Immature natural killer cell (primary cell): ENCODE measurements at regions not wholly inside any gene's neighbourhood (a gene's known extent, or its start where the extent isn't known, plus 50 kb on each side); places are given as distances from the start of the nearest gene placed in this dataset.
"Not testable (repeated sequence)": the region's sequence is repeated elsewhere in the genome, so short reads cannot be mapped to it uniquely, and the experiment has no call there.

ENCODE experiments used
- DNase-seq, 3 donors: peaks; one replicate each; pipeline ENCODE4 v3.0.0; 2022; ENCODE audit warnings: mixed read lengths in 1 of 3
- H3K27ac Mint-ChIP-seq, 6 donors: one replicate each; pipeline ENCODE4 v1.8.0; 2020; ENCODE audit warnings: mixed read lengths in 6 of 6, mild to moderate bottlenecking in 5 of 6, inconsistent platforms in 4 of 6, moderate library complexity in 3 of 6
- H3K27me3 Mint-ChIP-seq, 3 donors: one replicate each; pipeline ENCODE4 v1.8.0; 2020 to 2021; ENCODE audit warnings: low read depth in 3 of 3, mild to moderate bottlenecking in 3 of 3, mixed read lengths in 3 of 3, moderate library complexity in 3 of 3, inconsistent platforms in 1 of 3
- H3K36me3 Mint-ChIP-seq, 3 donors: one replicate each; pipeline ENCODE4 v1.8.0; 2020; ENCODE audit warnings: mixed read lengths in 3 of 3, inconsistent platforms in 2 of 3, mild to moderate bottlenecking in 2 of 3
- H3K4me1 Mint-ChIP-seq, 2 donors: one replicate each; pipeline ENCODE4 v1.8.0; 2020; ENCODE audit warnings: inconsistent platforms in 2 of 2, mild to moderate bottlenecking in 2 of 2, mixed read lengths in 2 of 2, moderate library complexity in 1 of 2
- H3K4me3 Mint-ChIP-seq, 5 donors: one replicate each; pipeline ENCODE4 v1.8.0; 2020; ENCODE audit warnings: mild to moderate bottlenecking in 5 of 5, mixed read lengths in 5 of 5, inconsistent platforms in 3 of 5, moderate library complexity in 3 of 5
- H3K9me3 Mint-ChIP-seq, 6 donors: one replicate each; pipeline ENCODE4 v1.8.0; 2020; ENCODE audit warnings: mild to moderate bottlenecking in 6 of 6, mixed read lengths in 6 of 6, inconsistent platforms in 4 of 6, moderate library complexity in 3 of 6

DNA sequence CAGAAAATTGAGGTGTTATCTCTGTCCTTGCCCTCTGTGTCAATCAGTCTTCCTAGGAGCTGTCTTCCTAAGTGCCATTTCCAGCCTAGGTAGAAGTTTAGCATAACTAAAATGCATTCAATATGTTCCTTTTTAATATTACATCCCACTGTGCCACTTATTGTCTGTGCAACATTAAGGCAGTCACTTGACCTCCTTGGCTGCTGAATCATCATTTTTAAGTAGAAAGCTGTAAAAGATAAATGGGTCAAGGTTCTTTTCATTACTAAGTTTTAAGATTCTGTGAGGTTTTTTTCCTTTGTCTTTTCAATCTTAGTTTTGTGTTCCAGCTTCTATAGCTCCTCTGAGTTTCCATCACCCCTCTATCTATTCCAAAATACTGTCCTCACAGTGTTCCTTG, 371.9 kb upstream of the SOX9 start:
- H3K4me3 Mint-ChIP-seq = no peak overlapping the region
- no peak for DNase-seq
- H3K27ac Mint-ChIP-seq = no peak overlapping the region
- H3K4me1 Mint-ChIP-seq = no peaks in the 10 kb centered on the region
- H3K9me3 Mint-ChIP-seq = peaks cover 0 to 7% (median 0%) of the 10 kb centered on the region in 6 donors
- no peaks in the 10 kb centered on the region for H3K36me3 Mint-ChIP-seq
- H3K27me3 Mint-ChIP-seq = peaks cover 0 to 3% (median 2%) of the 10 kb centered on the region in 3 donors

DNA sequence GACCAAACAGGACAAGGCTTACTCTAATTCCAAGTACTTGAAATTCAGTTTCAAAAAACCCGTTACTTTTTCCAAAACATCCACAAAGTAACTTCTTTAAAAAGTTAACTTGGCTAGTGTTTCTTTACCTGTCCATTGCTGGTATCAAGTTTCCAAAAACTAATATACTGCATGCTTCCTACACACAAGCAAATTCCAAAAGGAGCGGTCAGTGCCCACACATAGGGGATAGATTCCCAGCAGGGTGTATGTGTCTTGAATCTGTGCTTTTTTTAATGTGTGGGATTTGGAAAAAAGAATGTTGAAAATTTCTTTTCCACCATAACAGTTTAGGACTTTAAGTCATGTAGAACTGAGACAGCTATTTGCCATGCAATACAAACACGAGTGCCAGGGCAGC, 367.8 kb upstream of the SOX9 start:
- H3K27ac Mint-ChIP-seq = no peak overlapping the region
- no peak for DNase-seq
- no peak overlapping the region for H3K4me3 Mint-ChIP-seq
- H3K27me3 Mint-ChIP-seq = no peaks in the 10 kb centered on the region
- peaks cover 0 to 10% (median 3%) of the 10 kb centered on the region in 6 donors for H3K9me3 Mint-ChIP-seq
- H3K36me3 Mint-ChIP-seq = no peaks in the 10 kb centered on the region
- H3K4me1 Mint-ChIP-seq = no peaks in the 10 kb centered on the region

DNA sequence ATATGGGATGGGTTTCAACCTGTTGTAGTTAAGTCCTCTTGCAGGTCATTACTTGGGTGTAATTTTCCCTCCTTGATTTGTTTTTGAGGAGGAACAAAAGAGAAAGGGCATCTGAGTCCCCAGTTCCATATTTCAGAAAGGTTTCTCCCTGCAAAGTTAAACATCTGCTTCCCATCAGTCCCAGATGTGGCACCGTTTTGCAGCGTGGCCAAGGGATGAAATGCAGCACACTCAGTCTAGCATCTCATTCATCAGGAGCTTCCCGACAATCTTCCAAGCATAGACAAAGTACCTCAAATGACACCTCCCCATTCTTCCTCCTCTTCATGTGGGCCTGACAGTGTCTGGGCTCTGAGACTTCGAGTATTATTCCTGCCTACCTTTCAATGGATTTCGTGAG, 363.7 kb upstream of the SOX9 start:
- H3K4me3 Mint-ChIP-seq = no peak overlapping the region
- H3K9me3 Mint-ChIP-seq = peaks cover 0 to 10% (median 4%) of the 10 kb centered on the region in 6 donors
- no peaks in the 10 kb centered on the region for H3K36me3 Mint-ChIP-seq
- H3K27ac Mint-ChIP-seq = no peak overlapping the region
- H3K4me1 Mint-ChIP-seq = no peaks in the 10 kb centered on the region
- DNase-seq = no peak
- H3K27me3 Mint-ChIP-seq = no peaks in the 10 kb centered on the region

DNA sequence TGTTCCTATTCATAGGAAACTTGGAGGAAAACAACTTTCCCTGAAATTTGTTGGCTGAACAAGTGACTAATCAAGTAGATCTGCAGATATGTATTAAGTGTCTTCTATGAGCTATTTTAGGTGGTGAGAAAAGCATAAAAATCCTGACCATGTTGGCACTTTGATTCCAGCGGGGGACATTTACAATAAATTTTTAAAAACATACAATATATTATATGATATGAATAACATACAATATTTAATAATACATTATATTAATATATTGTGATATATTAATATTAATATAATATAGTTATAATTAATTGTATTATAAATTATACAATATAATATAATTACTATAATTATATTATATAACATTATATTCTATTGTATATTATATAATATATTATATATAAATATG, 362.9 kb upstream of the SOX9 start:
- H3K27ac Mint-ChIP-seq = no peak overlapping the region
- no peaks in the 10 kb centered on the region for H3K36me3 Mint-ChIP-seq
- no peaks in the 10 kb centered on the region for H3K4me1 Mint-ChIP-seq
- H3K4me3 Mint-ChIP-seq = no peak overlapping the region
- DNase-seq = no peak
- no peaks in the 10 kb centered on the region for H3K27me3 Mint-ChIP-seq
- peaks cover 0 to 8% (median 2%) of the 10 kb centered on the region in 6 donors for H3K9me3 Mint-ChIP-seq

DNA sequence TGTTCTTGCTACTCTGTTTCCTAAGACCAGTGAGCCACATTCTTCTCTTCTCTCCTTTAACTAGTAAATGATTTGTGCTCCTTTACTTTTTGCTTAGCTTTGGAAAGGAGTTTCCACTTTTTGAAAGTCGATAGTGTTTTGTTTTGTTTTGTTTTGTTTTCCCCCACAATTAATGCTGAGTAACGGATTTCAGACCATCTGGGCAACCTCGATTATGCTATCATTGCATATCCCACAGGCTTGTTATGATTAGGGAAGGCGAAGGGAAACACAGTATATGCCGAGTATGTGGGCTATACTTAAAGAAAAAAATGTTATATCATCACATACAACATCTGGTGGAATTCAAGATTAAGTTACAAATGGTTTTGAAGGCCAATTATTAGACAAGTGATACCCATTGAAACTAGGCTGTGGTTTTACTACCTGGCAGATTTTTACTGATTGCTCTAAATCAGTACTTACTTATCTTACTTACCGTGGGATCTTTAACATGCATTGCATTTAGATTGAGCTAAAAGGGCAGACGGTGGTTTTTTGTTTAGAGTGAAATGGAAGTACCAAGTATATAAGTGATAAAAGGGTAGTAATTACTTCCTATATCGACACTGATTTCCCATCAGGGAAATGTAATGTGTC, 361.3 kb upstream of the SOX9 start:
- H3K36me3 Mint-ChIP-seq = no peaks in the 10 kb centered on the region
- DNase-seq = no peak
- H3K4me1 Mint-ChIP-seq = no peaks in the 10 kb centered on the region
- no peak overlapping the region for H3K4me3 Mint-ChIP-seq
- no peaks in the 10 kb centered on the region for H3K27me3 Mint-ChIP-seq
- peaks cover 0 to 16% (median 2%) of the 10 kb centered on the region in 6 donors for H3K9me3 Mint-ChIP-seq
- H3K27ac Mint-ChIP-seq = no peak overlapping the region

DNA sequence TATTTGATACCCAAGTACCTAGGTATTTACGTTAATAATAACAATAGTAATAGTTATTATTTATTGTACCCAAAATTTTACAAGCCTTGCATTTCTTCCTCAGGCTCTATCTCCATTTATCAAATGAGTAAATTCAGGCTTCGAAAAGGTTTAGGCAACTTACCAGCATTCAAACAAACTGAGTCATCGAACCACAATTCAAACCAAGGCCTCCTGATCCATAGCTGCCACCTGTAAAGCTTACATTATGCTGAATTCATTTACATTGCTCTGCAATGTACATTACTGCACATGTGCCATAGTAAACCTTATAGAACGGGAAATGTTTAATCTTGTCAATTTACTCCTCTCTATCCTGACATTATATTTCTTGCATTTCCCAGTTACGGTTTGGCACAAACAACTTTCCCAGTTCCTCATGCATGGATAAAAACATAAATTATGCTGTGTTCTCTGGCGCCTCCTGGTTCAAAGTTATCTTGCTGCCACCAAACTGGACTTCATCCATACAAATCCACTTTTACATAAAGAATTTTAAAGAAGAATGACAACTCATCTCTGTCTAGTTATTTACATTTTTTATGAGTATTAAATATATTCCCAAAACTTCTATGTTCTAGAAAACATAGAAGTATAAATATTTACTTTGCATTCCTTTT, 360.6 kb upstream of the SOX9 start:
- DNase-seq = no peak
- Mint-ChIP-seq H3K4me3 (no peak overlapping the region), H3K9me3 (peaks cover 0 to 16% (median 4%) of the 10 kb centered on the region in 6 donors), H3K36me3 (no peaks in the 10 kb centered on the region), H3K27ac (no peak overlapping the region), H3K27me3 (no peaks in the 10 kb centered on the region), H3K4me1 (no peaks in the 10 kb centered on the region)

DNA sequence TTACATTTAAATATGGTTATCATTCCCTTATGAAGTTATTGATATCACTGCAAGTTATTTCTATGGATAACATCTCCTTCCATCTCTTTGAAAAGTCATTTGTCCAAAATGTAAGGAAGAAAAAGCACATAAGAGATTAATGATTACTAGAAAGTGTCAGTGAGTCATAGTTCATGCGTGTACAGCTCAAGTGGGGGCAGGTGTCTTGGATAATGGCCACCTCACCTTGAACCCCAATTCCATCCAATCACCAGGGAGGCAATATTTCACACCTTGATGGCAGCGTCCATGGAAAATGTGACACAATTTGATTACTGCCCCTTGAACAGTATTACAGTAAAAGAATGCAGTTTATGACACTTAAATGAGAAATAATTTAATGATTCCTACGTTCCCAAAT, 358.3 kb upstream of the SOX9 start:
- Mint-ChIP-seq H3K36me3 (no peaks in the 10 kb centered on the region), H3K4me3 (no peak overlapping the region), H3K27me3 (no peaks in the 10 kb centered on the region), H3K4me1 (no peaks in the 10 kb centered on the region), H3K27ac (no peak overlapping the region), H3K9me3 (peaks cover 0 to 21% (median 4%) of the 10 kb centered on the region in 6 donors)
- DNase-seq = no peak

DNA sequence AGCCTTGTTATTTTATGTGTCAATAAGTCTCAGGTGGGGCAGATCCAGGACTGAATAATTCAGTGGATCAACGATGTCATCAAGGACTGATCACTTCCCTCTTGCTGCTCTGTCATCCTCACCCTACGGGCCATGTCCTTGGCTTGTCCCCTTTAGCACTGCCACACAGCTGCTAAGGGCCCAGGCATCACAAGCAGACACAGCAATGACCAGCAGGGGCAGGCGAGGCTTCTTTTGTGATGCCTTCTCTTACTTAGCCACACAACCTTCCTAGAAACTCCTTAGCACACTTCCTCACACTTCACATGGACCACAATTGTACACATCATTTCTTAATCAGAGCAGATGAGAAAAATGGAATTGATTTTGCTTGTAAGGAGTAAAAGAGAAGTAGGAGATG, 356.3 kb upstream of the SOX9 start:
- Mint-ChIP-seq H3K27ac (no peak overlapping the region), H3K4me3 (no peak overlapping the region), H3K4me1 (no peaks in the 10 kb centered on the region), H3K9me3 (peaks cover 0 to 23% (median 5%) of the 10 kb centered on the region in 6 donors), H3K36me3 (no peaks in the 10 kb centered on the region), H3K27me3 (no peaks in the 10 kb centered on the region)
- no peak for DNase-seq

DNA sequence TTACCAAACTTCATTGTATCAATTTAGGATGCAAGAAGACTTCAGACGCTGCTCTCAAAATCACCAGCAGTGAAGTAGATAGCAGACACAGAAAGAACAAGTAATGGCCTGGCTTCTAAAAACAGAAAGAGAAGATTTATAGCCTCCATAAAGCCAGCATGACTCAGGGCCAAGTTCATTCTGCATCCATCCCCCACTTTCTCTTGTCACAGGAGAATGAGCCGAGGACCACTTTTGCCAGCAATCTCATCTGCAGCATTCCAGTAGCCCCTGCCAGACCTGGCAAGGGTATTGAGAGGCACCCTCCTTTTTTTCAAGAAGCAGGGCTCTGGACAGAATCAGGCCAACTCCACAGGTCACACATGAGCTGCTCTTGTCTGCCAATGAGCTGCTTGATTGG, 355.4 kb upstream of the SOX9 start:
- no peaks in the 10 kb centered on the region for H3K4me1 Mint-ChIP-seq
- H3K36me3 Mint-ChIP-seq = no peaks in the 10 kb centered on the region
- H3K4me3 Mint-ChIP-seq = no peak overlapping the region

DNA sequence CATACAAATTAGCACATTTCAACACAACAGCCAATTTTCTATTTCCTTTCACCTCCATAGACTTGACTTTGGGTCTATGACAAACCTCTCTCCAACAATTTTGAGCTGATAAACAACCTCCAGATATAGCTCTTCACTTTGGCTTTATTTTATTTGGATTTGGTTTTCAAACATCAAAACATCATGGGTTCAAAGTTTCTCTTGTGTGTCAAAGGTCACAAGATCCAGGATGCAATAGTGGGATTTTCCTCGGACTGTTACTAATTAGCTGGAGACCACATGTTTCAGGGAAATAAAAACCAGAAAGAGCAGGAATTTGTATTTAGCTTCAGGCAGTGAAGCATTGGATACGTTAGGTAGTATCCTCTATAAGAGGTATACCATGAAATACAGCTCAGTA, 351.0 kb upstream of the SOX9 start:
- Mint-ChIP-seq H3K4me3 (no peak overlapping the region), H3K4me1 (no peaks in the 10 kb centered on the region), H3K27ac (no peak overlapping the region), H3K27me3 (peaks cover 0 to 2% (median 0%) of the 10 kb centered on the region in 3 donors), H3K9me3 (peaks cover 0 to 29% (median 10%) of the 10 kb centered on the region in 6 donors), H3K36me3 (no peaks in the 10 kb centered on the region)
- DNase-seq = no peak

More for the DNA sequence above, 355.4 kb upstream of the SOX9 start:
- no peak for DNase-seq
- H3K9me3 Mint-ChIP-seq = peaks cover 0 to 27% (median 5%) of the 10 kb centered on the region in 6 donors
- no peak overlapping the region for H3K27ac Mint-ChIP-seq
- H3K27me3 Mint-ChIP-seq = no peaks in the 10 kb centered on the region

DNA sequence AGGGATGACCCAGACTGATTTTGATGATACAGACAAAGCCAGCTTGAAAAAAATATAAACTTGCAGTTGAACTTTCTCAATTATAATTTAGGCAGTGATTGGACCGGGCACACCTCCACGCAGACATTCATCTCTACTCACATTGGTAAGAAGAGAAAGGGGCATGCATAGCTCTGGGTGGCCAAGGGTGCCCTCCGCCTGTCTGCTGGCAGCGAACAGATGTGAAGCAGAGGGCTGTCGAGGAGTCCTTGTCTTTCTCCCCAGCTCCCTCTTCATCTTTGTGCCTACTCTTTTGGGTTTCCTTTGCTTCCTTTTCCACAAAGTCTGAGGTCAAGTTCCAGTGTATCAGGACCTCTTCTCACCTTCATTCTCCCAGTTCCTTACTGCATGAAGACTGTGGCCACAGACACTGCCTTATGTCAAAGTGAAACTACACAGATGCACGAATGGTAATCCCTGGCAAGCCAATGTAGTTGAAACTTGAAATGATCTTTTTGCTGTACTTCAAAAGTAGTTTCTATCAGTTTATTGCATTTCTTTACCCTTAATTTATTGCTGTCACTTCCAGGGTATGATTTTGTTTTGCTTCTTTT, 343.7 kb upstream of the SOX9 start:
- Mint-ChIP-seq H3K4me3 (no peak overlapping the region), H3K36me3 (no peaks in the 10 kb centered on the region), H3K9me3 (peaks cover 0 to 18% (median 1%) of the 10 kb centered on the region in 6 donors), H3K27ac (no peak overlapping the region), H3K4me1 (no peaks in the 10 kb centered on the region), H3K27me3 (no peaks in the 10 kb centered on the region)
- DNase-seq = no peak

DNA sequence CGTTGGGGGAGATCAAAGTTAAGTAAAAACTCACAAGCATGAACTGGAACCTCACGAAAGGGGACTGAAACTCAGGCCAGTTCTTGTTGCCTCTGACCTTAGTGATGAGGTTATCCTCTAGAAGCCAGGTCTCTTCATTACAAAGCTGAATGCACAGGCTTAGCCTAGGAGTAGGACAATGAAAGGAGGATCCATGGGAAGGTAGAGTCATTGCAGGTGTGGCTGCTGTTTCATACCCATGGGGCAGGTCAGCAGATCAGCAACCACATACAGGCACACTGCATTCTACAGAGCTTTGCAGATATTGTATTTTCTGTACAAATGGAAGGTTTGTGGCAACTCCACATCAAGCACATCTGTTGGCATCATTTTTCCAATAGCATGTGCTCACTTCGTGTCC, 341.3 kb upstream of the SOX9 start:
- H3K4me1 Mint-ChIP-seq = no peaks in the 10 kb centered on the region
- no peak overlapping the region for H3K27ac Mint-ChIP-seq

DNA sequence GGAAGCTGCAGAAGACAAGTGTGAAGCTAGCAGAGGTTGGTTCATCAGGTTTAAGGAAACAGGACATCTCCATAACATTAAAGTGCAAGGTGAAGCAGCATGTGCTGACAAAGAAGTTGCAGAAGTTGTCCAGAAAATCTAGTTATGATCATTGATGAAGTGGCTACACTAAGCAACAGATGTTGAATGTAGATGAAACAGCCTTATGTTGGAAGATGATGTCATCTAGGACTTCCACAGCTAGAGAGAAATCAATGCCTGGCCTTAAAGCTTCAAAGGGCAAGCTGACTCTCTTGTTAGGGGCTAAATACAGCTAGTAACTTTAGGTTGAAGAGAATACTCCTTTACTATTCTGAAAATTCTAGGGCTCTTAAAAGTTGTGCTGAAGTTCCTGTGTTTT, 340.2 kb upstream of the SOX9 start:
- Mint-ChIP-seq H3K4me3 (no peak overlapping the region), H3K27ac (peak overlapping the region in 1 of 6 donors; percentile 17), H3K36me3 (no peaks in the 10 kb centered on the region), H3K4me1 (no peaks in the 10 kb centered on the region), H3K27me3 (no peaks in the 10 kb centered on the region), H3K9me3 (peaks cover 0 to 13% (median 3%) of the 10 kb centered on the region in 6 donors)
- no peak for DNase-seq

More for the DNA sequence above, 341.3 kb upstream of the SOX9 start:
- Mint-ChIP-seq H3K36me3 (no peaks in the 10 kb centered on the region), H3K27me3 (no peaks in the 10 kb centered on the region), H3K9me3 (peaks cover 0 to 13% (median 0%) of the 10 kb centered on the region in 6 donors), H3K4me3 (no peak overlapping the region)
- DNase-seq = no peak

DNA sequence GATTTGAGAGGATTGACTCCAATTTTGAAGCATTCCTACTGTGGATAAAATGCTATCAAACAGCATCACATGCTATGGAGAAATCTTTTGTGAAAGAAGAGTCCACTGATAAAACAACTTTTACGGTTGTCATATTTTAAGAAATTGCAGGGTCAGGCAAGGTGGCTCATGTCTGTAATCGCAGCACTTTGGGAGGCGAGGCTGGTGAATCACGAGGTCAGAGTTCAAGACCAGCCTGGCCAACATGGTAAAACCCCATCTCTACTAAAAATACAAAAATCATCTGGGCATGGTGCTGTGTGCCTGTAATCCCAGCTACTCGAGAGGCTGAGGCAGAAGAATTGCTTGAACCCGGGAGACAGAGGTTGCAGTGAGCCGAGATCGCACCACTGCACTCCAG, 338.8 kb upstream of the SOX9 start:
- H3K36me3 Mint-ChIP-seq, H3K27me3 Mint-ChIP-seq, H3K27ac Mint-ChIP-seq, H3K4me1 Mint-ChIP-seq, DNase-seq, H3K4me3 Mint-ChIP-seq: not testable (repeated sequence)
- peaks cover 0 to 18% (median 3%) of the 10 kb centered on the region in 6 donors for H3K9me3 Mint-ChIP-seq
